GM12878 (cell line): ENCODE measurements at regions not wholly inside any gene's neighbourhood (a gene's known extent, or its start where the extent isn't known, plus 50 kb on each side); places are given as distances from the start of the nearest gene placed in this dataset.

Experiments
- ATAC-seq: fragments of 200-7000 bp; cut with Tn5 transposase; 3 replicates; pipeline ENCODE4 v1.9.1; 2020; ENCODE audit warnings: mild to moderate bottlenecking, moderate library complexity
- BruUV-seq: library from RNA; stranded (reverse); fragments of 400-500 nt; replicated peaks from 2 replicates; lab custom pipeline; 2021; lab: Mats Ljungman, UMichigan
- CTCF ChIA-PET: fragments of 300-600 bp; sonication (Branson Sonifier 250); formaldehyde crosslinking; extraction: SDS; loops from one replicate; lab custom pipeline; 2021; ENCODE audit warnings: inconsistent platforms; lab: Yijun Ruan, JAX
- POLR2A ChIA-PET: fragments of 350-600 bp; formaldehyde crosslinking; extraction: SDS; loops from one replicate; lab custom pipeline; 2021; ENCODE audit warnings: inconsistent platforms; lab: Charles Lee
- RAD21 ChIA-PET: fragments of 300-600 bp; sonication (Branson Sonifier 250); formaldehyde crosslinking; loops from one replicate; lab custom pipeline; 2023; ENCODE audit warnings: antibody characterized with exemption; ENCODE audit not compliant: unreplicated experiment; lab: Charles Lee
- SMC1A ChIA-PET: fragments of 300-600 bp; sonication (Branson Sonifier 250); formaldehyde crosslinking; loops from one replicate; lab custom pipeline; 2023; ENCODE audit not compliant: unreplicated experiment, uncharacterized antibody; lab: Charles Lee
- DNase-seq: peaks from one replicate; pipeline ENCODE4 v3.0.0-alpha.2; 2011; ENCODE audit warnings: low read depth, low spot score
- FAIRE-seq: peaks from 3 replicates; lab custom pipeline; 2011; peaks lifted over from hg19 to GRCh38; lab: Jason Lieb, UNC
- H2AFZ ChIP-seq: 2 replicates; pipeline ENCODE4 v1.6.0; 2011; ENCODE audit warnings: low read depth, low read length, control low read depth; ENCODE audit not compliant: control insufficient read depth
- H3K27ac ChIP-seq: 2 replicates; pipeline ENCODE4 v1.5.1; 2011; ENCODE audit warnings: control low read depth; ENCODE audit not compliant: control insufficient read depth, insufficient read depth
- H3K27me3 ChIP-seq, 2 experiments: replicated peaks in 1 of 2; 2 replicates each; pipeline versions ENCODE4 v1.6.0 to v1.6.1; 2011; ENCODE audit warnings: low read length in 1 of 2; ENCODE audit not compliant: control insufficient read depth in 2 of 2, insufficient read depth in 2 of 2
- H3K36me3 ChIP-seq, 2 experiments: 2 replicates each; pipeline ENCODE4 v1.5.1; 2011; ENCODE audit warnings: low read length in 1 of 2; ENCODE audit not compliant: control insufficient read depth in 2 of 2, insufficient read depth in 2 of 2
- H3K4me1 ChIP-seq: 2 replicates; pipeline ENCODE4 v1.6.1; 2011; ENCODE audit warnings: mild to moderate bottlenecking, low read length, moderate library complexity, mixed read lengths; ENCODE audit not compliant: control insufficient read depth, insufficient read depth
- H3K4me2 ChIP-seq: 2 replicates; pipeline ENCODE4 v1.6.0; 2011; ENCODE audit warnings: control low read depth; ENCODE audit not compliant: control insufficient read depth, insufficient read depth
- H3K4me3 ChIP-seq: fragments of 200-600 bp; sonication (generic); 2 replicates; pipeline ENCODE4 v1.5.1; 2016
- H3K79me2 ChIP-seq: 2 replicates; pipeline ENCODE4 v1.6.0; 2011; ENCODE audit warnings: low read length; ENCODE audit not compliant: control insufficient read depth, insufficient read depth
- H3K9ac ChIP-seq: 2 replicates; pipeline ENCODE4 v1.8.0; 2011; ENCODE audit warnings: low read length, control low read depth, mixed read lengths; ENCODE audit not compliant: control insufficient read depth, insufficient read depth
- H3K9me3 ChIP-seq: replicated peaks from 3 replicates; pipeline ENCODE4 v1.5.1; 2011; ENCODE audit warnings: mild to moderate bottlenecking, low read length; ENCODE audit not compliant: control insufficient read depth, insufficient read depth
- H4K20me1 ChIP-seq: 2 replicates; pipeline ENCODE4 v1.6.0; 2011; ENCODE audit not compliant: control insufficient read depth, insufficient read depth
- ATF7 ChIP-seq: fragments of 450-650 bp; IDR thresholded peaks from 2 replicates; pipeline ENCODE4 v1.6.1; 2016; ENCODE audit warnings: low read depth, mild to moderate bottlenecking
- EZH2 ChIP-seq: IDR thresholded peaks from 2 replicates; pipeline ENCODE4 v1.6.1; 2012; ENCODE audit warnings: low read depth, mild to moderate bottlenecking, control low read depth, inconsistent platforms, low read length, borderline replicate concordance; ENCODE audit not compliant: control insufficient read depth
- HCFC1 ChIP-seq: fragments of 150-350 bp; IDR thresholded peaks from 2 replicates; pipeline ENCODE4 v1.6.1; 2014; ENCODE audit warnings: low read length
- WGBS: methylation state at CpG from one replicate; pipeline ENCODE4 v1.1.6; 2016; ENCODE audit warnings: low lambda C conversion rate; ENCODE audit not compliant: insufficient replicate concordance, insufficient coverage; ENCODE audit errors: missing lambda C conversion rate; 5-methylcytosine and 5-hydroxymethylcytosine counted together
- in situ Hi-C: fragments of 300-500 bp; cut with MboI; formaldehyde crosslinking; loops from 9 replicates; pipeline ENCODE4 v1.14.3; 2018; ENCODE audit warnings: mixed read lengths
- intact Hi-C: fragments of 100-400 bp; cut with micrococcal nuclease; formaldehyde crosslinking; loops from one replicate; pipeline ENCODE4 v1.14.2; 2022; ENCODE audit not compliant: unreplicated experiment
- TF ChIP-seq, protein P1 (sequence below): fragments of 450-650 bp; IDR thresholded peaks from 2 replicates; pipeline ENCODE4 v1.6.1; 2016; ENCODE audit warnings: mild to moderate bottlenecking

DNA sequence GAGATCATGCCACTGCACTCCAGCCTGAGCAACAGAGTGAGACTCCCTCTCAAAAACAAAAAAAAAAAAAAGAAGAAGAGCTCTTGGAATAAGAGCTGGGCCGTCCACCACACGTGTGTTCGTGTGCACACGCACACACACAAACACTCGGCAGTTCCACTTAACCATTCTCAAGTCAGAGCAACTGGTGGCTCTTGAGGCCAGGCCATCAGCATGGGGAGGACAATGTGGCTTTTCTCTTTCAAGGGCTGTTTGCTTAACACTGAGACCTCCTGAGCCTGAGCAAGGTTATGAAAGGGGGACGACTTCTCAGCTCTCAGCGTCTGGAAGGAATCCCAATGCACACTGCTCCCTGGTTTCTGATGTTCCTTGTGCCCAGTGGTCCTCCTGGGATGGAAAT lies 444.9 kb downstream of the SOX9 start:
- TF ChIP-seq EZH2 (no peak), HCFC1 (no peak), ATF7 (no peak)
- TF ChIP-seq, protein P1, sequence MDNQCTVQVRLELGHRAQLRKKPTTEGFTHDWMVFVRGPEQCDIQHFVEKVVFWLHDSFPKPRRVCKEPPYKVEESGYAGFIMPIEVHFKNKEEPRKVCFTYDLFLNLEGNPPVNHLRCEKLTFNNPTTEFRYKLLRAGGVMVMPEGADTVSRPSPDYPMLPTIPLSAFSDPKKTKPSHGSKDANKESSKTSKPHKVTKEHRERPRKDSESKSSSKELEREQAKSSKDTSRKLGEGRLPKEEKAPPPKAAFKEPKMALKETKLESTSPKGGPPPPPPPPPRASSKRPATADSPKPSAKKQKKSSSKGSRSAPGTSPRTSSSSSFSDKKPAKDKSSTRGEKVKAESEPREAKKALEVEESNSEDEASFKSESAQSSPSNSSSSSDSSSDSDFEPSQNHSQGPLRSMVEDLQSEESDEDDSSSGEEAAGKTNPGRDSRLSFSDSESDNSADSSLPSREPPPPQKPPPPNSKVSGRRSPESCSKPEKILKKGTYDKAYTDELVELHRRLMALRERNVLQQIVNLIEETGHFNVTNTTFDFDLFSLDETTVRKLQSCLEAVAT: no peak
- no peak for DNase-seq
- no TSS peak for BruUV-seq
- H3K27ac ChIP-seq: no peak overlapping the region
- no peaks in the 10 kb centered on the region for H4K20me1 ChIP-seq
- CTCF ChIA-PET: interaction anchor here (1.2 to 12.0 kb wide), 3 partner anchors 9 to 161 kb away, joined by 3 to 527 read pairs (median 10); no protein-coding TSS in a partner anchor
- RAD21 ChIA-PET: interaction anchor here (1.1 to 10.1 kb wide), 3 partner anchors 9 to 160 kb away, joined by 3 to 271 read pairs (median 3); no protein-coding TSS in a partner anchor
- H3K9me3 ChIP-seq: no peaks in the 10 kb centered on the region
- H3K4me2 ChIP-seq: no peak overlapping the region
- SMC1A ChIA-PET: interaction anchor here (0.6 to 11.9 kb wide), 5 partner anchors 12 to 160 kb away, joined by 3 to 349 read pairs (median 3); no protein-coding TSS in a partner anchor
- H3K79me2 ChIP-seq: no peaks in the 10 kb centered on the region
- no peak for ATAC-seq
- H3K9ac ChIP-seq: no peak overlapping the region
- no peaks in the 10 kb centered on the region for H3K4me1 ChIP-seq
- POLR2A ChIA-PET: interaction anchor here (0.7 to 0.8 kb wide), 2 partner anchors 26 to 145 kb away, joined by 3 to 4 read pairs; no protein-coding TSS in a partner anchor
- no peaks in the 10 kb centered on the region; a peak in 2 of 4 replicates for H3K36me3 ChIP-seq
- in situ Hi-C loops (loop anchor here (10.0 kb wide), 1 partner anchor 589 kb away; no protein-coding TSS in a partner anchor), intact Hi-C loops (no loop called here)
- over 99% methylated on average over 7 of the region's 7 CpGs for WGBS
- no peak overlapping the region for H2AFZ ChIP-seq
- H3K4me3 ChIP-seq: no peak overlapping the region
- H3K27me3 ChIP-seq: no peaks in the 10 kb centered on the region
- FAIRE-seq: no peak
